Hematopoietic multipotent progenitor cell treated with erythropoietin and hydrocortisone succinate and interleukin-3 and kit ligand, for 8 days (in vitro differentiated cells): ENCODE measurements at regions not wholly inside any gene's neighbourhood (a gene's known extent, or its start where the extent isn't known, plus 50 kb on each side); places are given as distances from the start of the nearest gene placed in this dataset.
"Not testable (repeated sequence)": the region's sequence is repeated elsewhere in the genome, so short reads cannot be mapped to it uniquely, and the experiment has no call there.

Experiments used
- DNase-seq: peaks from one replicate; pipeline ENCODE4 v3.0.0-alpha.2; 2015

GRCh38 chr13:68597641-68598040 lies 1367.5 kb upstream of the PCDH9 start:
- no peak for DNase-seq

GRCh38 chr13:68588623-68589022 lies 1358.5 kb upstream of the PCDH9 start:
- DNase-seq: no peak

GRCh38 chr13:68584776-68585175 lies 1354.6 kb upstream of the PCDH9 start:
- DNase-seq: no peak

DNA sequence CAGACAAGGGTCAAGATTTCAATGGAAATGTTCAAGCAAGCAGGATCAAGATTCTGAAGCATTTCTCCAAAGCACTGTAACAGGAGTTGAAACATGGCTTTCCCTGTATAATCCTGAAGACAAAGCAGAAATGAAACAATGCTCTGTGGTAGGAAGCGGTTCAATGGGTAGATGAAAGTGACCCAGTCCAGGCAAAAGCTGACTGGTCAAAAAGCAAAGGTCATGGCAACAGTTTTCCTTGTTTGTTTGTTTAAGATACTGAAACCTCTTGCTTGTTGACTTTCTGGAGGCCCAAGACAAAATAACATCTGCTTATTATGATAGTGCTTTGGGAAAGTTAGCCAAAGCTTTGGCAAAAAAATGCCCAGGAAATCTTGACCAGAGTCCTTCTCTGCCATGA lies 1343.9 kb upstream of the PCDH9 start:
- no peak for DNase-seq

GRCh38 chr13:68551701-68552522 lies 1321.8 kb upstream of the PCDH9 start:
- DNase-seq: no peak

GRCh38 chr13:68550330-68550729 lies 1320.2 kb upstream of the PCDH9 start:
- DNase-seq: no peak

DNA sequence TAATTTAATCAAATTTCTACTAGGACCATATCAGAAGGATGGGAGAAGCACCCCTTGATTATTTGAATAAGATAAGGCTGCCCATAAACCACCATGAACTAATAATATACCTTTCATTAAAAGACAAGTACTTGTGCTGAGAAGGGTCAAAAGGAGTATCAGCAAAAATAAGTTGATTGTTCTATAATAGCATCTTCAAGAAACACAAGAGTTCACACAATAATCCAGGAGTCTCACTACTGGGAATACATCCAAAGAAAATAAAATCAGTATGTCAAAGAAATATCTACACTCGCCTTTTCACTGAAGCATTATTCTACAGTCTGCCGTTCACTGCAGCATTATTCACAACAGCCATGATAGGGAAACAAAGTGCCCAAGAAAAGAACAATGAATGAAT lies 1310.1 kb upstream of the PCDH9 start:
- DNase-seq: no peak

GRCh38 chr13:68535329-68535728 lies 1305.2 kb upstream of the PCDH9 start:
- no peak for DNase-seq

DNA sequence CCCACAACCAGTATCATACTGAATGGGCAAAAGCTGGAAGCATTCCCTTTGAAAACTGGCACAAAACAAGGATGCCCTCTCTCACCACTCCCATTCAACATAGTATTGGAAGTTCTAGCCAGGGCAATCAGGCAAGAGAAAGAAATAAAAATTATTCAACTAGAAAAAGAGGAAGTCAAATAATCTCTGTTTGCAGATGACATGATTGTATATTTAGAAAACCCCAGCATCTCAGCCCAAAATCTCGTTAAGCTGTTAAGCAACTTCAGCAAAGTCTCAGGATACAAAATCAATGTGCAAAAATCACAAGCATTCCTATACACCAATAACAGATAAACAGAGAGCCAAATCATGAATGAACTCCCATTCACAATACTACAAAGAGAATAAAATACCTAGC lies 1297.0 kb upstream of the PCDH9 start:
- DNase-seq: not testable (repeated sequence)

- DNase-seq: no peak
These were observed 1293.8 kb upstream of the PCDH9 start for GRCh38 chr13:68523838-68524424.

GRCh38 chr13:68522184-68522583 lies 1292.0 kb upstream of the PCDH9 start:
- DNase-seq: no peak

- no peak for DNase-seq
These were observed 1279.8 kb upstream of the PCDH9 start for GRCh38 chr13:68509734-68510621.

DNA sequence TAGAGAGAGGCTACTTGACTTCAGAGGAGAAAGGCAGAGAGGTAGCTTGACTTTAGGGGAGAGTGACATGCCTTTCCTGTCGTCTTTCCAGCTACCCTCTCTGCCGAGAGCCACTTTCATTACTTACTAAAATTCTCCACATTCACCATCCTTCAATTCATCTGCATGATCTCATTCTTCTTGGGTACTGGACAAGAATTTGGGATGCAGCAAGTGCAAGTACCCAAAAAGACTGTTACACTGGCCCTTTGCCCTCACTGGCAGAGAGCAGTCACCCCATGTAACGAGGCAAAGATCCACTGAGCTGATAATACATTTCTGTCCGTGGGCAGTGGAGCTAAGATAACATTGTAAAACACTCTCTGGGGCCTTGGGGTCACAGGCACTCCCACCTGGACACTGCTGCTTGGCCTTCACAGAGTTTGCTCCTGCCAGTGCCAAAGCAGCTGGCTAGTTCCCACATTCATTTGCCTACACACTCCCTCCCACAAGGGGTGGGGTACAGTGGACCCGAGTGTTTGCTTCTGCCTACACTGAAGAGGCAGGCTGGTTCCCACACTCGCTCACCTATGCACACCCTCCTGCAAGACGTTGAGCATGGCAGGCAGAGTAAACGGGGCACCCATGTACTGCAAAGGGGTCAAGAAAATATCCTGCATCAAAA lies 1276.9 kb upstream of the PCDH9 start:
- DNase-seq: no peak

GRCh38 chr13:68490594-68490993 lies 1260.5 kb upstream of the PCDH9 start:
- no peak for DNase-seq

DNA sequence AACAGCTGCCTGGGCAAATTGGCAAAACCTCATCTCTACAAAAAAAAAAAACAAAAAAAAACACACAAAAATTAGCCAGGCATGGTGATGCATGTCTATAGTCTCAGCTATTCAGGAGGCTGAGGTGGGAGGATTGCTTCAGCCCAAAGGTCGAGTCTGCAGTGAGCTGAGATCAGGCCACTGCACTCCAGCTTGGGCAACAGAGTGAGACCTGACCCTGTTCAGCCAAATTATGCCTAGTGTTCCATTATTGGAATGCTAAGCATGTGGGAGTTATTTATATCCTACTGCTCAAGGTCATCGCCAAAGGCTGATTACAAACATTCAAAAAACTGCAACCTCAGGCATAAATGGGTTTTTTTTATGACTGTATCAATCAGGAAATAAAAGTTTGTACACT lies 1251.0 kb upstream of the PCDH9 start:
- no peak for DNase-seq

- DNase-seq: no peak
These were observed 1243.7 kb upstream of the PCDH9 start for GRCh38 chr13:68473834-68474326.

DNA sequence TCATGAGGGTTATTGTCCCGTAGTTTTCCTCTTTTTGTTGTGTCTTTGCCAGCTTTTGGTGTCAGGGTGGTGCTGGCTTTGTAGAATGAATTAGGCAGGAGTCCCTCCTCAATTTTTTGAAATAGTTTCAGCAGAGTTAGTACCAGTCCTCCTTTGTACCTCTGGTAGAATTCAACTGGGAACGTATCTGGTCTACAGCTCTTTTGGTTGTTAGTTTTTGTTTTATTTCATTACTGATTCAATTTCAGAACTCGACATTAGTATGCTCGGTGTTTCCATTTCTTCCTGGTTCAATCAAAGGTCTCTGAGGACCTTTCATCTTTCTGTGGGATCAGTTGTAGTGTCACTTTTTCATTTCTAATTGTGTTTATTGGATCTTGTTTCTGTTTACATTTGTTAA lies 1237.0 kb upstream of the PCDH9 start:
- no peak for DNase-seq

DNA sequence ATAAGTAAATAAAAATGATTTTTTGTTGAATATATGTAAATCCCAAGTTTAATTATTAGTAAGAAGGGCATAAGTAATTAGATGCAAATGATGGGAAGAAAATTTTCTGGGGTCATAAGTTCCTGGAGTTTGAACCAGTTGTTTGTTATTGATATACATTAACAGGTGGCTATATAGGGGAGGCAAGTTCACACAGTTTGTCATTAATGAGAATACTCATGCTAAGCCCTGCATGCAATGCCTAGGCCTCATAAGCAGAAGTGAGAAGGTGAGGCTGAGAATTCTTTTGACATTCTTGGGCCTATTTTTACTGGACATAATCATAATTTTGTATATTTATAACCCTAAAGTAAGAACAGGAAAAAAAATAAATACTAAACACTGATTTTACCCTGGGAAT lies 1210.7 kb upstream of the PCDH9 start:
- DNase-seq: no peak

DNA sequence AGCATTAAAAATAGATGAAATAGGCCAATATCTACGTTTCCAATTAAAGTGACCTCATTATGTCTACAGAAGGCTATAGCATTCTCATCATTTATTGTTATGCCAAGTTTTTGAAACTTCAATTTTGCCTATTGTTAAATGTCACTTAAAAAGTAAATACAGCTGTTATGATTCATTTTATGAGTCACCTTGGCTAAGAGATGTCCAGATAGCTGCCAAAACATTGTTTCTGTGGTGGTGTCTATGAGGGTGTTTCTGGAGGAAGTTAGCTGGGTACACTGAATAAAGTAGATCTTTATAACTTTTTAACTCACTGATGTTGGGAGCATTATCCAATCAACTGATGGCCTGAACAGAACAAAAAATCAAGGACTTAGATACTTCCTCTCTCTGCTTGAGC lies 1209.7 kb upstream of the PCDH9 start:
- DNase-seq: no peak

DNA sequence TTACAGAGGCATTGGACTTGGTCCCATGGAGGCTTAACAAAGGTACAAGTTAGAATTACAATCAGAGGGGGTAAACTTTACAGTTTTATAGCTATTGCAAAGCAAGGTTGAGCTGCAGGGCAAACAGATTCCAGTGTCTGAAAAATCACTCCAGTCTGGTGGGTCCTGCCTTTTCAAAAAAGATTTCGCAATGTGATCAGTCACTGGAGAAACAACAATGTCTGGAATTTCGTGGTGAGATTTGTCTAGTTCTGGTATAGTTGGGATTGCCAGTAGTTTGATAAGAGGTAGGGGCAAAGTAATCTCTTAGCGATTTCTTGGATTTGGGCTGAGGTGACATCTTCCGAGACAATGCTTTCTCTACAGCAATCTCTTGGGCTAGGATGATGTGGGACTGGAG lies 1198.2 kb upstream of the PCDH9 start:
- DNase-seq: no peak

DNA sequence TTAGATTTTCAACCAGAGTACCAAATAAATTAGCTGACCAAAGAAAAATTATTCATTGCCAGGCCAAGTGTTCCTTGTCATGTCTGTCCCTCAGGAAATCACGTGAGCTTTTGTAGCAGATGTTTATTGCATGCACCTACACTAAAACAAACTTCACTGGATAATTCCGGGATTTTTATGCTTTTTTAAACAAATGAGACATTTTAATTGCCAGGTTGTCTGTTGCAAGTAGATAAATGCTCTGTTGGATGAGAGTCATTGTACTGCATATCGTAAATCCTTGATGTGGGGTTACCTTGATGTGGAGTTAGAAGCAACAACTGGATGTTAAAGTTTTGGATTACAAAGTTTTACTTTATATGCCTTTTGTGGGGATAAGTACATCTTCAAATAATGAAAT lies 1187.7 kb upstream of the PCDH9 start:
- no peak for DNase-seq

DNA sequence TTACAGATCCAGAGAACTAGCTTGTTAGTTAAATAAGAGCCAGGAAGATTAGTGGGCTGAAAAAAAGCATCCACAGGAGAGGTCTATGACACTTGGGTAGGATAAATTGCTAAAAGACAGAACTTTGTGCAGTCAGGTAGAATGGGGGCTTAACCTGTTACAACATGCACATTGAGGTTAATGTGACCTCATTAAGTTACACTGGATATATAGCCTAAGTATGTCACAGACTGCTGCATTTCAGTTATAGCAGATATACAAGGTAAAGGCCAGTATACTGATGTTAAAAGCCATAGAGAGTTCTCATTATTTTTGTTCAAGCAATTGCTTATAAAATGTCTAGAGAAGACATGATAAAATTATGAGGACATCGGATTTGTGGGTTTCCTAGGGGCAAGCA lies 1179.9 kb upstream of the PCDH9 start:
- DNase-seq: no peak

DNA sequence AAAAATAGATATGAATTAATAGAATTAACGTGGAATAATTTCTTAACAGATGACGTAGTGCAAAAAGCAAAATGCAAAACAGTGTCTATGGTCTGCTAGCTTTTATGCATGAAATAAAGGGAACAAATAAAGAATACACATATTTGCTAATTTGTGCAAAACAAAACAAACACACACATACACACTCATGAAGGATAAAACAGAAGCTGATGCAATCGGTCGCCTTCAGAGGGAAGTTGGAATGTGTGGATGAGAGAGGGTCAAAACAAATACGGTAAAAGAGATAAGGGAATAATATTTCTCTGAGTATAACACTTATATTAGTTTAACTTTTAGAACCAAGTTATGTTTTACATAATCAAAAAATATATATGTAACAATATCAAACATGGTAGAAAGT lies 1160.9 kb upstream of the PCDH9 start:
- DNase-seq: no peak
